ENCODE measurements at regions not wholly inside any gene's neighbourhood (a gene's known extent, or its start where the extent isn't known, plus 50 kb on each side); places are given as distances from the start of the nearest gene placed in this dataset.

DNA sequence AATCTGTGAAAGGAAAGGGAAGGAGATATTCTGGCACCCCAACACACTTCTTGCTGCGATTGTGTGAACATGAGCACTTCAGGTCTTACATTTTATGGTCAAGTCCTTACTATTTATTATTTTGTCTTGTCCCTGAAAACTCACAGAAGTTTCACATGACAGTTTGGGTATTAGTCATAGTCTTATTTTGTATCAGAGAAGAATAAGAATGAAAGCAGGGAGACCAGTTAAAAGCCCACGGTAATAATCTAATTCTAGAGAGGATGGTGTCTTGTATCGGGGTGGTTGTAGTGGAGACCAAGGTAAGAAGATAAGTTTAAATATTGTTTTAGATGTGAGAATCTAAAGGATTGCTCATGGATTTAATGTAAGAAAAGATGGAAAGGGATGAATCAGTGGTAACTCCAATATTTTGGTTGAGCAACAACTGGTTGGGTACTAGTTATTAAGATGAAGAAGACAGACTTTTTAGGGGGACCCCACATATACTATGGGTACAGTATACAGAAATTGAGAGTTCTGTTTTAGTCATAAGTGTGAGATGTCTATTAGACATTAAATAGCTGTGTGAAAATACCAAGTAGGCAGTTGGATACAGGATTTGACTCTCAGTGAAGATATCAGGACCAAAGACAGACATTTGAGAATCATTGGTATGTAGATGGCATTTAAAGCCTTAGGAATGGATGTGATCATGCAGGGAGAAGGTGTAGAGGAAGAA, 227.6 kb downstream of the MFSD1 start:
- H3K4me3 ChIP-seq (ENCODE audit: low read length) = no peak overlapping the region
- no peak overlapping the region for H3K27ac ChIP-seq (ENCODE audit: low read length)
- H3K4me2 ChIP-seq (ENCODE audit: low read length) = no peak overlapping the region
- no peaks in the 10 kb centered on the region for H3K27me3 ChIP-seq (ENCODE audit: insufficient read depth, low read depth, low read length)
- no peaks in the 10 kb centered on the region for H4K20me1 ChIP-seq (ENCODE audit: insufficient read depth)
- H3K9me3 ChIP-seq (ENCODE audit: low read length) = peaks cover 3% of the 10 kb centered on the region
- TF ChIP-seq, protein P1, sequence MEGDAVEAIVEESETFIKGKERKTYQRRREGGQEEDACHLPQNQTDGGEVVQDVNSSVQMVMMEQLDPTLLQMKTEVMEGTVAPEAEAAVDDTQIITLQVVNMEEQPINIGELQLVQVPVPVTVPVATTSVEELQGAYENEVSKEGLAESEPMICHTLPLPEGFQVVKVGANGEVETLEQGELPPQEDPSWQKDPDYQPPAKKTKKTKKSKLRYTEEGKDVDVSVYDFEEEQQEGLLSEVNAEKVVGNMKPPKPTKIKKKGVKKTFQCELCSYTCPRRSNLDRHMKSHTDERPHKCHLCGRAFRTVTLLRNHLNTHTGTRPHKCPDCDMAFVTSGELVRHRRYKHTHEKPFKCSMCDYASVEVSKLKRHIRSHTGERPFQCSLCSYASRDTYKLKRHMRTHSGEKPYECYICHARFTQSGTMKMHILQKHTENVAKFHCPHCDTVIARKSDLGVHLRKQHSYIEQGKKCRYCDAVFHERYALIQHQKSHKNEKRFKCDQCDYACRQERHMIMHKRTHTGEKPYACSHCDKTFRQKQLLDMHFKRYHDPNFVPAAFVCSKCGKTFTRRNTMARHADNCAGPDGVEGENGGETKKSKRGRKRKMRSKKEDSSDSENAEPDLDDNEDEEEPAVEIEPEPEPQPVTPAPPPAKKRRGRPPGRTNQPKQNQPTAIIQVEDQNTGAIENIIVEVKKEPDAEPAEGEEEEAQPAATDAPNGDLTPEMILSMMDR (IDR thresholded peaks at IDR 0.05; ENCODE audit: poor library complexity, severe bottlenecking) = no peak
- no peak for TF ChIP-seq REST (IDR thresholded peaks at IDR 0.05; ENCODE audit: borderline replicate concordance)
- no peak for TF ChIP-seq EP300 (conservative IDR thresholded peaks at IDR 0.05; ENCODE audit: poor library complexity, severe bottlenecking)
- TF ChIP-seq EZH2 (IDR thresholded peaks at IDR 0.05; ENCODE audit: borderline replicate concordance, insufficient read depth, low read length, poor library complexity, severe bottlenecking) = no peak
- no peaks in the 10 kb centered on the region for H3K36me3 ChIP-seq (ENCODE audit: insufficient read depth, low read length)
- H2AFZ ChIP-seq (ENCODE audit: low read depth, low read length) = no peak overlapping the region
- H3K9ac ChIP-seq (ENCODE audit: low read length) = no peak overlapping the region
- no peaks in the 10 kb centered on the region for H3K9me2 ChIP-seq (ENCODE audit: insufficient read depth, low read length)
- H3F3A ChIP-seq (ENCODE audit: insufficient read depth, low read length, poor library complexity, severe bottlenecking) = no peaks in the 10 kb centered on the region
- H3K79me2 ChIP-seq (replicated peaks; ENCODE audit: insufficient read depth, low read length) = no peaks in the 10 kb centered on the region

- no peaks in the 10 kb centered on the region for H3K27me3 ChIP-seq (ENCODE audit: insufficient read depth, low read depth, low read length)
- H4K20me1 ChIP-seq (ENCODE audit: insufficient read depth) = no peaks in the 10 kb centered on the region
- H3K79me2 ChIP-seq (replicated peaks; ENCODE audit: insufficient read depth, low read length) = no peaks in the 10 kb centered on the region
- no peak overlapping the region for H3K9ac ChIP-seq (ENCODE audit: low read length)
- no peak overlapping the region for H3K27ac ChIP-seq (ENCODE audit: low read length)
- no peaks in the 10 kb centered on the region for H3K9me3 ChIP-seq (ENCODE audit: low read length)
- H2AFZ ChIP-seq (ENCODE audit: low read depth, low read length) = no peak overlapping the region
- TF ChIP-seq REST (IDR thresholded peaks at IDR 0.05; ENCODE audit: borderline replicate concordance) (no peak), TAF1 (IDR thresholded peaks at IDR 0.05; ENCODE audit: low read depth) (no peak), SMC3 (conservative IDR thresholded peaks at IDR 0.05; ENCODE audit: poor library complexity) (no peak), EZH2 (IDR thresholded peaks at IDR 0.05; ENCODE audit: borderline replicate concordance, insufficient read depth, low read length, poor library complexity, severe bottlenecking) (no peak), EP300 (conservative IDR thresholded peaks at IDR 0.05; ENCODE audit: poor library complexity, severe bottlenecking) (no peak), POLR2AphosphoS5 (IDR thresholded peaks at IDR 0.05) (no peak), MXI1 (conservative IDR thresholded peaks at IDR 0.05; ENCODE audit: poor library complexity, severe bottlenecking) (no peak), RAD21 (conservative IDR thresholded peaks at IDR 0.05) (no peak)
- TF ChIP-seq, protein P1 (IDR thresholded peaks at IDR 0.05; ENCODE audit: poor library complexity, severe bottlenecking) = no peak
- no peak overlapping the region for H3K4me3 ChIP-seq (ENCODE audit: low read length)
- no peaks in the 10 kb centered on the region for H3F3A ChIP-seq (ENCODE audit: insufficient read depth, low read length, poor library complexity, severe bottlenecking)
- no peaks in the 10 kb centered on the region for H3K9me2 ChIP-seq (ENCODE audit: insufficient read depth, low read length)
- no peak overlapping the region for H3K4me2 ChIP-seq (ENCODE audit: low read length)
- no peaks in the 10 kb centered on the region for H3K36me3 ChIP-seq (ENCODE audit: insufficient read depth, low read length)
Measured at GRCh38 chr3:159030138-159030670, 228.3 kb downstream of the MFSD1 start.

All from neural cell (in vitro differentiated cells).